GDM1 (cell line): ENCODE measurements at regions not wholly inside any gene's neighbourhood (a gene's known extent, or its start where the extent isn't known, plus 50 kb on each side); places are given as distances from the start of the nearest gene placed in this dataset.

Experiments used
- DNase-seq: peaks from one replicate; lab custom pipeline; 2025; lab: John Stamatoyannopoulos, UW

GRCh38 chr9:82552784-82553183 is 510.2 kb downstream of the RASEF start:
- no peak for DNase-seq

- DNase-seq = no peak
Measured at GRCh38 chr9:82553654-82554366, 509.1 kb downstream of the RASEF start.

- DNase-seq = no peak
Measured at GRCh38 chr9:82554381-82554780, 508.6 kb downstream of the RASEF start.

- DNase-seq = no peak
Measured at GRCh38 chr9:82555031-82555430, 507.9 kb downstream of the RASEF start.

GRCh38 chr9:82555431-82556051 is 507.4 kb downstream of the RASEF start:
- no peak for DNase-seq

- DNase-seq = no peak
Measured at GRCh38 chr9:82558346-82558745, 504.6 kb downstream of the RASEF start.

- no peak for DNase-seq
Measured at GRCh38 chr9:82558855-82559630, 503.9 kb downstream of the RASEF start.

- DNase-seq = no peak
Measured at GRCh38 chr9:82560036-82560435, 502.9 kb downstream of the RASEF start.

GRCh38 chr9:82560457-82560904 is 502.5 kb downstream of the RASEF start:
- DNase-seq = no peak

GRCh38 chr9:82563094-82563493 is 499.8 kb downstream of the RASEF start:
- no peak for DNase-seq

- DNase-seq = no peak
Measured at GRCh38 chr9:82563841-82564240, 499.1 kb downstream of the RASEF start.

- no peak for DNase-seq
Measured at GRCh38 chr9:82565188-82565969, 497.6 kb downstream of the RASEF start.

GRCh38 chr9:82567953-82568352 is 495.0 kb downstream of the RASEF start:
- no peak for DNase-seq

GRCh38 chr9:82570226-82570625 is 492.7 kb downstream of the RASEF start:
- no peak for DNase-seq

GRCh38 chr9:82571540-82571939 is 491.4 kb downstream of the RASEF start:
- DNase-seq = no peak

- no peak for DNase-seq
Measured at GRCh38 chr9:82572146-82572545, 490.8 kb downstream of the RASEF start.

- DNase-seq = no peak
Measured at GRCh38 chr9:82574911-82575310, 488.0 kb downstream of the RASEF start.

GRCh38 chr9:82580921-82581320 is 482.0 kb downstream of the RASEF start:
- no peak for DNase-seq

GRCh38 chr9:82581516-82581915 is 481.4 kb downstream of the RASEF start:
- DNase-seq = no peak

GRCh38 chr9:82581935-82582334 is 481.0 kb downstream of the RASEF start:
- DNase-seq = no peak

GRCh38 chr9:82582693-82583092 is 480.2 kb downstream of the RASEF start:
- no peak for DNase-seq

- DNase-seq = no peak
Measured at GRCh38 chr9:82583524-82583923, 479.4 kb downstream of the RASEF start.
